ENCODE measurements at regions not wholly inside any gene's neighbourhood (a gene's known extent, or its start where the extent isn't known, plus 50 kb on each side); places are given as distances from the start of the nearest gene placed in this dataset.

DNA sequence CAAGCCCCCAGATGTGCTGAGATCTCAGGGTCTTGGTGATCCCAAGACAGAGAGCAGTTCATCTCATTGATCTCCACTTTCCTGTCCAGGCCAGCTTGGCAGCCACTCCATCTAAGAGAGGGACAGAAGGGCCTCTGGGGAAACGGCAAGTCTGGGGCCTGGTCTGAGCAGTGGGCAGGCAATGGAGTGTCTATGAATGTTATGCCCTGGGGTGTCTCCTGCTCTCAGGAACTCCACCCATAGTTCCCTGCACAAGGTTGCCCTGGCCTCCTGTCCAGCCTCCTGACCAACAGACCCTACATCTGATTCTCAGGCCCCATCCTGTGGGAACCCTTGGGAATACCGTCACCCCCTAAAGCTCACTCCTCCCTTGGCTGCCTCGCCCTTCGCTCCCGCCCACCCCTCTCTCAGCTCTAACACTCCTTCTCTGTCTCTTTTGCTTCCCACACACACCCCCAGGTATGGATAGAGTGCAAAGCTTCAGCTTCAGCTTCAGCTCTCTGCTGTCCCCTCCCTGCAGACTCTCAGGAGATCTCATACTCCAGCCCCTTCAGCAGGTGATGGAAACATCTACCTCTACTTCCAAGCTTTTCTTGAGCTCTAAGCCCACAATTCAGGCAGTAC is 83.0 kb downstream of the HIF1AN start:
- Histone ChIP-seq H3K9ac (replicated peaks; ENCODE audit: extremely low read depth, insufficient read depth, low read length) (no peak overlapping the region), H2AFZ (ENCODE audit: low read depth, low read length) (no peak overlapping the region), H3K36me3 (ENCODE audit: control insufficient read depth in 2 of 2, extremely low read depth in 1 of 2, insufficient read depth in 2 of 2, low read length in 2 of 2) (no peaks in the 10 kb centered on the region), H3K9me1 (replicated peaks; ENCODE audit: control insufficient read depth, extremely low read depth, insufficient read depth, low read length) (no peaks in the 10 kb centered on the region), H3K9me3 (replicated peaks; ENCODE audit: control insufficient read depth, insufficient read depth, low read length) (no peaks in the 10 kb centered on the region), H3K4me1 (ENCODE audit: control insufficient read depth, extremely low read depth, insufficient read depth, low read length) (no peaks in the 10 kb centered on the region), H4K20me1 (replicated peaks; ENCODE audit: control insufficient read depth, extremely low read depth, insufficient read depth, low read length) (no peaks in the 10 kb centered on the region), H3K79me2 (ENCODE audit: control insufficient read depth, insufficient read depth, low read length) (no peaks in the 10 kb centered on the region), H3K27ac (ENCODE audit: insufficient read depth, low read depth, low read length) (no peak overlapping the region), H3K4me2 (ENCODE audit: insufficient read depth, low read length) (no peak overlapping the region), H3K27me3 (ENCODE audit: control insufficient read depth in 2 of 2, insufficient read depth in 2 of 2, low read length in 2 of 2) (peaks cover 26 to 27% of the 10 kb centered on the region in 2 experiments), H3K4me3 (replicated peaks in 1 of 3; ENCODE audit: insufficient read depth in 1 of 3, low read depth in 1 of 3, low read length in 3 of 3) (no peak overlapping the region)
- ChIA-PET POLR2A (no interaction called here), CTCF (interaction anchor here (0.6 kb wide), 1 partner anchor 281 kb away, joined by 3 read pairs; no protein-coding TSS in a partner anchor)
- TF ChIP-seq, protein P1, sequence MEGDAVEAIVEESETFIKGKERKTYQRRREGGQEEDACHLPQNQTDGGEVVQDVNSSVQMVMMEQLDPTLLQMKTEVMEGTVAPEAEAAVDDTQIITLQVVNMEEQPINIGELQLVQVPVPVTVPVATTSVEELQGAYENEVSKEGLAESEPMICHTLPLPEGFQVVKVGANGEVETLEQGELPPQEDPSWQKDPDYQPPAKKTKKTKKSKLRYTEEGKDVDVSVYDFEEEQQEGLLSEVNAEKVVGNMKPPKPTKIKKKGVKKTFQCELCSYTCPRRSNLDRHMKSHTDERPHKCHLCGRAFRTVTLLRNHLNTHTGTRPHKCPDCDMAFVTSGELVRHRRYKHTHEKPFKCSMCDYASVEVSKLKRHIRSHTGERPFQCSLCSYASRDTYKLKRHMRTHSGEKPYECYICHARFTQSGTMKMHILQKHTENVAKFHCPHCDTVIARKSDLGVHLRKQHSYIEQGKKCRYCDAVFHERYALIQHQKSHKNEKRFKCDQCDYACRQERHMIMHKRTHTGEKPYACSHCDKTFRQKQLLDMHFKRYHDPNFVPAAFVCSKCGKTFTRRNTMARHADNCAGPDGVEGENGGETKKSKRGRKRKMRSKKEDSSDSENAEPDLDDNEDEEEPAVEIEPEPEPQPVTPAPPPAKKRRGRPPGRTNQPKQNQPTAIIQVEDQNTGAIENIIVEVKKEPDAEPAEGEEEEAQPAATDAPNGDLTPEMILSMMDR (IDR thresholded peaks at IDR 0.05; ENCODE audit: extremely low read depth in 1 of 2, insufficient read depth in 1 of 2, low read depth in 1 of 2, low read length in 2 of 2), result no peak
- TF ChIP-seq FOS (IDR thresholded peaks at IDR 0.05; ENCODE audit: borderline replicate concordance, insufficient read depth, low read length), result no peak
- no peak for TF ChIP-seq MYC (IDR thresholded peaks at IDR 0.05; ENCODE audit: low read depth, low read length)
- no peak for TF ChIP-seq POLR2AphosphoS5 (IDR thresholded peaks at IDR 0.05; ENCODE audit: insufficient read depth, low read depth, low read length)
- TF ChIP-seq POLR2A (IDR thresholded peaks at IDR 0.05; ENCODE audit: low read depth, low read length), result no peak
- TF ChIP-seq, protein P2, sequence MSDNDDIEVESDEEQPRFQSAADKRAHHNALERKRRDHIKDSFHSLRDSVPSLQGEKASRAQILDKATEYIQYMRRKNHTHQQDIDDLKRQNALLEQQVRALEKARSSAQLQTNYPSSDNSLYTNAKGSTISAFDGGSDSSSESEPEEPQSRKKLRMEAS (IDR thresholded peaks at IDR 0.05; ENCODE audit: insufficient read depth, insufficient read length), result no peak
- no peak for TF ChIP-seq JUN (IDR thresholded peaks at IDR 0.05; ENCODE audit: borderline replicate concordance, insufficient read depth, insufficient read length, low read depth)
- no peak for TF ChIP-seq EZH2 (IDR thresholded peaks at IDR 0.05; ENCODE audit: borderline replicate concordance, low read depth, low read length, severe bottlenecking)
- TF ChIP-seq GATA2 (IDR thresholded peaks at IDR 0.05; ENCODE audit: insufficient read depth, insufficient read length, low read depth, low read length), result no peak
- FAIRE-seq (no peak), DNase-seq (ENCODE audit: low read depth, low spot score) (no peak)
- dilution Hi-C loops (cut with MboI; ENCODE audit: extremely low pct_ligation_motif_present, low sequenced_read_pairs) (no loop called here), intact Hi-C loops (cut with micrococcal nuclease) (no loop called here)
- no TSS peak for BruUV-seq (replicated peaks)

Data from endothelial cell of umbilical vein (primary cell).